COLO668 (cell line): ENCODE measurements at regions not wholly inside any gene's neighbourhood (a gene's known extent, or its start where the extent isn't known, plus 50 kb on each side); places are given as distances from the start of the nearest gene placed in this dataset.
A peak's percentile ranks its signal among the peaks of the same experiment; 100 is the strongest.

ENCODE experiments used
- DNase-seq: peaks from one replicate; lab custom pipeline; 2025; ENCODE audit not compliant: unreplicated experiment; lab: John Stamatoyannopoulos, UW

DNA sequence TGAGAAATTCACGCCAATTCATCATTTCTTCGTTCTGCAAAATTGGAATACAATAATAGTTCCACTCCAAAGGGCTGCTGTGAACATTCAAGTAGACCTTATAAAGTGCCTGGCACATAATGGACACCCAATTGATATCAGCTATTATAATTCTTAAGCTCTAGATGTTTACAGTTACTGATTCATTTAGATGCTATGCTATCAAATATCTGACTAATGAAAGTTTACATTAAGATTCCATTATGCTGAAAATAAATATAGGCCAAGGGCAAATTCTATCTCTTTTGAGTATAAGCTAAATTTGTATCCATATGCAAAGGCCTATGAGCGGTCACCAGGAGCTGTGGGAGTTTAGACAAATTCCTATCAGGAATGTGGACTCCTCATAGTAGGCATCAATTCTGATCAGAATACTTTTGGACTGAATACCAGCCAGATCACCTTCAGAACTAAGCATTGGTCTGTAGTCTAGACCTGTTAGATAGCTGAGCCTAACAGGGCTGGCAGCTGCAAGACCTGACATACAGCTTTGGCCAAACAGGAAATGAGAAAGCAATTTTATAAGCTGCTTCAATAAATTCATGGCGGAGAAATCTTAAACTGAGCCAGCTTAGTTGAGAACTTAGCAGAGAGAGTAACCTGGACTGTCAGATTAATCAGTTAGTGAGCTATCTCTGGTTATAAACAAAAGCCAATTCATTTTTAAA is 384.3 kb upstream of the ACTRT1 start:
- peak; percentile 0 for DNase-seq

- DNase-seq, result no peak
Measured at GRCh38 chrX:128425546-128425945, 373.3 kb upstream of the ACTRT1 start.

- DNase-seq, result no peak
Measured at GRCh38 chrX:128408842-128409241, 356.6 kb upstream of the ACTRT1 start.

DNA sequence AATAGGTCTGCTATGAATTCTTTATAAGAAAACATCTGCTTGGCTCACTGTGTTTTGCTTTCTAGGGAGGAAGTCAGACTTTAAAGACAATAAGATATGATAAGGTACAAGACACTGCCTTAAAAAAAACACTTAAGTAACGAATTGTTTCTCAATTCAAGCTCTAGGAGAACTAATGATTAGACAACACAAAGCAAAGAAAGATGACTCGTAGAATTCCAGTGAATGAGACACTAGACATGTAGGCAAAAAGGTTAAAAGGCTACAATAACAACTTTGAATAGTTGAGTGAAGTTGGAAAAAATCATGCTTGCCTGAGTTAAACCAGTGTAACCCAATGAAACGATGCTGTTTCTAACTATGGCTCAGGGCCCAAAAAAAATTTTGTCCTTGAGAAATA is 344.4 kb upstream of the ACTRT1 start:
- DNase-seq, result no peak

- peak; percentile 7 for DNase-seq
Measured at GRCh38 chrX:128383846-128384245, 331.6 kb upstream of the ACTRT1 start.

- DNase-seq, result no peak
Measured at GRCh38 chrX:128365492-128365891, 313.3 kb upstream of the ACTRT1 start.

DNA sequence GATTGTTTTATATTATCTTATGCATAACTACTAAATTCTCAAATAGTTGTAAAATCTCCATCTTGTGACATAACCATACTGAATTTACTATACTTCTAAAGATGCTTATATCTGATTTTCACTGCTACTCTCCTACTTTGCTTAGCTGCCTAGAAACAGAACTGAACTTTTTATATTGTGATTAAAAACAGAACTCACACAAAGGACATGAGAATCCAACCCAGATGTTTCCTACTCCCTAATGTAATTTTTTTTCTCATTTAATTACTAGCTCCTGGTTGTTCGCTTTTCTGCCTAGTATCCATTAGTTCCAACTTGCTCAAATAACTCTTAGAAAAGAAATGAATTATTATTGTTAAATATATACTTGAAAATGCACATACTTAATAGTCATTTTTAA is 283.5 kb upstream of the ACTRT1 start:
- no peak for DNase-seq

- DNase-seq, result no peak
Measured at GRCh38 chrX:128334821-128335220, 282.6 kb upstream of the ACTRT1 start.

GRCh38 chrX:128310912-128311311 is 258.7 kb upstream of the ACTRT1 start:
- no peak for DNase-seq

DNA sequence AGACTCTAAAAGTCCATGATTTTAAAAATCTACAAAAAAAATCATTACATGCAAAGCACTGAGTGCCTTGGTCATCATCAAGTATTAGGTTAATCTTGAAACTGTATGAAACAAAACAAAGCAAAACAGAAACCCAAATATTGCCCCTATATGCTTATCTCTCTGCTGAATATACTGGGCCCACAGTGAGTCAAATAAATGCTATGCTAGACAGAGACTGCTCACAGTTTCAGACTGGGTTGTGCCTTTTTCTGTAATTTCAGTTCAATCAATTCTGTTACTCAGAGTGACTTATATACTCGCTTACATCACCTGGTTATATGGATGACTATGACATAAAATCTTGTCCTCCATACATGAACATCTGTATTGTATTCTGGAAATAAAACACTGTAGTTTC is 257.1 kb upstream of the ACTRT1 start:
- DNase-seq, result no peak

GRCh38 chrX:128294198-128294597 is 242.0 kb upstream of the ACTRT1 start:
- no peak for DNase-seq

DNA sequence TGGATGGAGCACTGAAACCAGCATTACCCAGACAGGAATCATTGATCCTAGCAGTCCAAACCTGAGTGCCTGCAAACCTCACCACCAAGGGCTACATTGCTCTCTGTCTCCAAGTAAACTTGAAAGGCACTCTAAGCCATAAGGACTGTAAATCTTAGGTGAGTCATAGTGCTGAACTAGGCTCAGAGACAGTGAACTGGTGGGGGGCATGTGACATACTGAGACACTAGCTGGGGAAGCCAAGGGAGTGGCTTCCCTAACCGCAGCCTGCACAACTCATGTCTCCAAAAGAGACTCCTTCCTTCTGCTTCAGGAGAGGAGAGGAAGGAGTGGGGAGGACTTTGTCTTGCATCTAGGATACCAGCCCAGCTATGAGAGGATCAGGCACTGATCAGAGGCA is 235.5 kb upstream of the ACTRT1 start:
- no peak for DNase-seq

DNA sequence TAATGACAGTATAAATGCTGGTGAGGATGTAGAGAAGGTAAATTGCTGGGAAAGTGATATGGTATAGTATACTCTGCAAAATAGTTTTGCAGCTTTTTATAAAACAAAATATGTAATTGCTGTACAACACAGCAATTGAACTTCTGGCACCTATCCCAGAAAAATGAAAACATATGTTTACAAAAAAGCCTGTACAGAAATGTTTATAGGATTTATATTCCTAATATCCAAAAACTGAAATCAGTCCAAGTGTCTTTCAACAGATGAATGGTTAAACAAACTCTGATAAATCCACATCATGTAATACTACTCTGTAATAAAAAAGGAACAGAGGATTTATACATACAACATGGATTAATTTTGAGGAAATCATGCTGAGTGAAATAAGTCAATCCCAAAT is 198.4 kb upstream of the ACTRT1 start:
- no peak for DNase-seq

DNA sequence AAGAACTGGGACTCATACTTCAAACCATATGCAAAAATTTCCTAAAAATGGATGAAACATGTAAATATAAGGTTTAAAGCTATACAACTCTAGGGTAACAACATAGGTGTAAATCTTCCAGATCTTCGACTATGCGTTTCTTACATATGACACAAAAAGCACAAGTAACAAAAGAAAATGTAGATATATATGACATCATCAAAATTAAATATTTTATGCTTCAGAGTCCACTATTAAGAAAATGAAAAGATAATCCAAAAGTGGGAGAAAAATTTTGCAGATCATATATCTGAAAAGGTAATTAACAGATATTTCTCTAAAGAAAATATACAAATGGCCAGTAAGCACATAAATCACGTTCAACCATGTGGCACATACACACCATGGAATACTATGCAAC is 164.2 kb upstream of the ACTRT1 start:
- no peak for DNase-seq

DNA sequence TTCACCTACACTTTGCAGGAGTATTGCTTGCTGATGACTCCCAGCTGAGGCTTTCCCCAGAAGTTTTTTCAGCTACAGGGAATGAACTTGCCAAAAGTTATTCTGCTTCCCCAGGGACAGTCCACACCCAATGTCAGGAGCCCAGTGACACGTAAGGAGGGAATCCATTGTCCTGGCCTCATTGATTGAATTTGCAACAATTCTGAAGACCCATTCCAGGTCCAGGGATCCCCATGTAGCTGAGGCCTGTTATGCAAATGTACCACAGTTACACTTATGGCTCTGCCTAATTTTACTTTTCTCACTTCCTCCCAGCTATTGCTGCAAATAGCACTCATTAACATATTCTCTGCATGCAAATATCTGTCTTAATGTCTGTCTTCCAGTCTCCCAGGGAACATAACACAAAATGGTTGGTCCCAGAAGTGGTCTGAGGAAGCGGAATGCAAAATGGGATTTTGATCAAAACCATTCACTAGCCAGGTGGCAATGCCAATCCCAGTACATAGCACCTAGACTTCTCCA is 113.7 kb upstream of the ACTRT1 start:
- no peak for DNase-seq

DNA sequence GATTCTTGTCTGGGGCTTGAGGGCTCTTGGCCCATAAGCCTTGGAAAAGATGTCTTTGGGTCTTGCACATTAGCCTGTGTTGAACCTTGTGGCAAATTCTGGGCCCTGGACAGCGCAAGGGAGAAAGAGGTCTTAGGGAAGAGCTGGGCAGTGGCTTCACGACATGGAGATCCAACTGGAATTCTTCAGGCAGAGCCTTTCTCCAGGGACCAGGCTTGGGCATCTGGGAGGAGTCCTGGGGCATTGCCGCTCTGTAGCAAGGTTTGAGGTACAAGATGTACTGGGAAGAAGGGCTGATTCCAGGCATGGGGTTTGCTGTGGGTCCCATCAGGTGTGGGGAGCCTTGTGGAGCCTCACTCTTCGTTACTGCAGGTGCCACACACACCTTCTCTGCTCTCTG is 104.0 kb upstream of the ACTRT1 start:
- no peak for DNase-seq

GRCh38 chrX:128142745-128143144 is 90.5 kb upstream of the ACTRT1 start:
- no peak for DNase-seq

GRCh38 chrX:128106630-128107029 is 54.4 kb upstream of the ACTRT1 start:
- peak; percentile 5 for DNase-seq

- no peak for DNase-seq
Measured at GRCh38 chrX:128105659-128106058, 53.5 kb upstream of the ACTRT1 start.
